MCF 10A (cell line): ENCODE measurements at regions not wholly inside any gene's neighbourhood (a gene's known extent, or its start where the extent isn't known, plus 50 kb on each side); places are given as distances from the start of the nearest gene placed in this dataset.
"Not testable (repeated sequence)": the region's sequence is repeated elsewhere in the genome, so short reads cannot be mapped to it uniquely, and the experiment has no call there.

Experiments
- BruUV-seq: library from RNA; stranded (reverse); fragments of 400-500 nt; replicated peaks from 2 replicates; lab custom pipeline; 2021; lab: Mats Ljungman, UMichigan
- CTCF ChIA-PET: fragments of 300-600 bp; sonication (Branson Sonifier 250); formaldehyde crosslinking; extraction: SDS; loops from one replicate; lab custom pipeline; 2021; ENCODE audit warnings: antibody characterized with exemption, inconsistent platforms; lab: Yijun Ruan, JAX
- POLR2A ChIA-PET: fragments of 300-600, 350-650 bp; sonication (Branson Sonifier 250); formaldehyde crosslinking; extraction: SDS; loops from one replicate; lab custom pipeline; 2020; ENCODE audit warnings: antibody characterized with exemption, inconsistent platforms; lab: Yijun Ruan, JAX
- DNase-seq: peaks from one replicate; pipeline ENCODE4 v3.0.0-alpha.2; 2018; ENCODE audit not compliant: unreplicated experiment
- H3K27ac Mint-ChIP-seq: one replicate; pipeline ENCODE4 v1.8.0; 2022; ENCODE audit warnings: mild to moderate bottlenecking, low read depth, mixed read lengths; ENCODE audit not compliant: unreplicated experiment
- H3K27me3 Mint-ChIP-seq: one replicate; pipeline ENCODE4 v1.8.0; 2022; ENCODE audit warnings: mixed read lengths; ENCODE audit not compliant: insufficient read depth, unreplicated experiment
- H3K36me3 Mint-ChIP-seq: one replicate; pipeline ENCODE4 v1.8.0; 2022; ENCODE audit warnings: mild to moderate bottlenecking, moderate library complexity, mixed read lengths; ENCODE audit not compliant: insufficient read depth, unreplicated experiment
- H3K4me1 Mint-ChIP-seq: one replicate; pipeline ENCODE4 v1.8.0; 2022; ENCODE audit warnings: mixed read lengths; ENCODE audit not compliant: insufficient read depth, unreplicated experiment
- H3K4me3 Mint-ChIP-seq: one replicate; pipeline ENCODE4 v1.8.0; 2022; ENCODE audit warnings: mild to moderate bottlenecking, moderate library complexity, mixed read lengths; ENCODE audit not compliant: unreplicated experiment
- H3K9me3 Mint-ChIP-seq: one replicate; pipeline ENCODE4 v1.8.0; 2022; ENCODE audit warnings: mixed read lengths; ENCODE audit not compliant: unreplicated experiment
- CTCF ChIP-seq: fragments of 200-600 bp; IDR thresholded peaks from one replicate; pipeline ENCODE4 v1.8.0; 2022; ENCODE audit warnings: antibody characterized with exemption, mild to moderate bottlenecking; ENCODE audit not compliant: unreplicated experiment
- intact Hi-C: fragments of 100-400 bp; cut with micrococcal nuclease; formaldehyde crosslinking; loops from 2 replicates; pipeline ENCODE4 v1.14.1; 2022

DNA sequence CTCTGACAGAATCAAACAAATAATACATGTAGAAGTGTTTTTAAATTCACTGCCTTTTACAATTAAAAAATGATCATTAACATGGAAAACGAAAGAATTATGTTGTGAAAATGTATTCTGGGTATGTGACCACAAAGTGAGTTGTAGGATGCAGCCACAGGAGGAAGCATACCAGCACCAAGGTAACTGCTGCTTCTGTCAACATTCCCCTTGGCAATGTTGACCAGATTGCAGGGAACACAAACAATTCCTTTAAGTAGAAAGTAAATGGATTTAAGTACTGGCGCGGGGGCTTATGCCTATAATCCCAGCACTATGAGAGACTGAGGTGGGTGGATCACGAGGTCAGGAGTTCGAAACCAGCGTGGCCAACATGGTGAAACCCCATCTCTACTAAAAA, 1877.9 kb upstream of the PCDH7 start:
- DNase-seq, result no peak
- ChIA-PET CTCF (interaction anchor here (0.7 kb wide), 1 partner anchor 21 kb away, joined by 3 read pairs; no protein-coding TSS in a partner anchor), POLR2A (no interaction called here)
- no TSS peak for BruUV-seq
- H3K4me1 Mint-ChIP-seq, result no peaks in the 10 kb centered on the region
- no peaks in the 10 kb centered on the region for H3K27me3 Mint-ChIP-seq
- intact Hi-C loops, result no loop called here
- no peak overlapping the region for H3K4me3 Mint-ChIP-seq
- H3K27ac Mint-ChIP-seq, result no peak overlapping the region
- H3K9me3 Mint-ChIP-seq, result peaks cover 10% of the 10 kb centered on the region
- no peaks in the 10 kb centered on the region for H3K36me3 Mint-ChIP-seq
- TF ChIP-seq CTCF, result no peak

DNA sequence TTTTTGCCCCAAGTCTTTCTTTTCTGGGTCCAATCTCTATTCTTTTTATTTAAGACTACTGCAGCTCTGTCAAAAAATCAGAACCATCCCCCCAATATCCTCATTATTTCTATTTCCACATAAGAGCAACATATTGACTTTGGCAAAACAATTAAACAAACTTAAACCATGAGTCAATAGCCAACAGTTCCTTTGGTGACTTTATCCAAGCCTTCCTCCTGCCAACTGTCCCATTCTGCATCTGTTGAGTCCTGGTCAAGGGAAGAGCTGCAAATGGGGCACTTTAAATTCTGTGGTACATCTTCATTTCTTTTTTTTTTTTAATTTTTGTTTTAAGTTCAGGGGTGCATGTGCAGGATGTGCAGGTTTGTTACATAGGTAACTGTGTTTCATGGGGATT, 1875.0 kb upstream of the PCDH7 start:
- CTCF ChIA-PET, result no interaction called here
- intact Hi-C loops, result no loop called here
- TF ChIP-seq CTCF, result no peak
- no peaks in the 10 kb centered on the region for H3K4me1 Mint-ChIP-seq
- no peak overlapping the region for H3K27ac Mint-ChIP-seq
- no peak for DNase-seq
- H3K27me3 Mint-ChIP-seq, result no peaks in the 10 kb centered on the region
- BruUV-seq, result no TSS peak
- H3K36me3 Mint-ChIP-seq, result no peaks in the 10 kb centered on the region
- no peak overlapping the region for H3K4me3 Mint-ChIP-seq
- peaks cover 15% of the 10 kb centered on the region for H3K9me3 Mint-ChIP-seq
- POLR2A ChIA-PET, result no interaction called here

DNA sequence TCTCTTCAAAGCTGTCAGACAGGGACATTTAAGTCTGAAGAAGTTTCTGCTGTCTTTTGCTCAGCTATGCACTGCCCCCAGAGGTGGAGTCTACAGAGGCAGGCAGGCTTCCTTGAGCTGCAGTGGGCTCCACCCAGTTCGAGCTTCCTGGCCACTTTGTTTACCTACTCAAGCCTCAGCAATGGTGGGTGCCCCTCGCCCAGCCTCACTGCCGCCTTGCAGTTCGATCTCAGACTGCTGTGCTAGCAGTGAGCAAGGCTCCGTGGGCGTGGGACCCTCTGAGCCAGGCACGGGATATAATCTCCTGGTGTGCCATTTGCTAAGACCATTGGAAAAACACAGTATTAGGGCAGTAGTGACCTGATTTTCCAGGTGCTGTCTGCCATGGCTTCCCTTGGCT, 1863.1 kb upstream of the PCDH7 start:
- intact Hi-C loops, POLR2A ChIA-PET, DNase-seq, CTCF ChIA-PET, H3K4me1 Mint-ChIP-seq, H3K36me3 Mint-ChIP-seq, H3K9me3 Mint-ChIP-seq, BruUV-seq, H3K27ac Mint-ChIP-seq, H3K4me3 Mint-ChIP-seq, H3K27me3 Mint-ChIP-seq: not testable (repeated sequence)

DNA sequence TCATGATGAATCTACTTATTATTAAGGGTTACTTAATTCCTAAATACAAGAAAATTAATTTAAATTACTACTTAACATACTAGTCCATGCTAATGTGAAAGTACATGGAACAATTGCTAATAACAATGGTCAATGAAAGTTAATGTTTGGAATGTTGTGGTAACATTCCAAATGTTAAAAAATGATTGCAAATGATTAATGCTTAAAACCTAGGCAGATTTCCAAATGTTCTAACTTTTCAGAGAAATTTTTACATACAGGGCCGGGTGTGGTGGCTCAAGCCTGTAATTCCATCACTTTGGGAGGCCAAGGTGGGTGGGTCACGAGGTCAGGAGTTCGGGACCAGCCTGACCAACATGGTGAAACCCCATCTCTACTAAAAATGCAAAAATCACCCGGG, 1851.3 kb upstream of the PCDH7 start:
- BruUV-seq, result no TSS peak
- intact Hi-C loops, result no loop called here
- no peak for DNase-seq
- H3K4me3 Mint-ChIP-seq, result no peak overlapping the region
- no peaks in the 10 kb centered on the region for H3K9me3 Mint-ChIP-seq
- no peaks in the 10 kb centered on the region for H3K4me1 Mint-ChIP-seq
- no peaks in the 10 kb centered on the region for H3K27me3 Mint-ChIP-seq
- no peaks in the 10 kb centered on the region for H3K36me3 Mint-ChIP-seq
- TF ChIP-seq CTCF, result no peak
- ChIA-PET POLR2A (no interaction called here), CTCF (no interaction called here)
- no peak overlapping the region for H3K27ac Mint-ChIP-seq

DNA sequence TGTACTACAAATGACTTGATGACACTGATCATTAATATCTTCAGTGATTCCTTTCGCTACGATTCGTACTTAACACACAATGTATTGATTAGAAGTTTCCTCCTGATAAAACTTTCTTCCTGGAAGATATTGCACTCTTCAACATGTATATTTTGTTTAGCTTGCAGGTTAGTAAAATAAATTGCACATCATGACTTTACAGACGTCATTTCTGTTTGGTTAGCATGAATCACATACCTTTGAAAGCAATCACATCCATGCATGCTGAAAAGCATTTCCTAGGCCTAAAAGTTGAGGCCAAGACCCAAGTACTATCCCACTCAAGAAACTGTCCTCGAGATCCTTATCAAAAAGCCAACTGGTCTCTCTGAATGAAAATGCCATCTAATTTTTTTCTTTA, 1841.0 kb upstream of the PCDH7 start:
- Mint-ChIP-seq H3K9me3 (no peaks in the 10 kb centered on the region), H3K4me1 (peaks cover 5% of the 10 kb centered on the region), H3K36me3 (no peaks in the 10 kb centered on the region), H3K27ac (no peak overlapping the region), H3K4me3 (no peak overlapping the region), H3K27me3 (no peaks in the 10 kb centered on the region)
- POLR2A ChIA-PET, result no interaction called here
- BruUV-seq, result no TSS peak
- DNase-seq, result no peak
- intact Hi-C loops, result no loop called here
- TF ChIP-seq CTCF, result no peak
- CTCF ChIA-PET, result interaction anchor here (0.5 to 0.6 kb wide), 2 partner anchors 314 to 1027 kb away, joined by 3 read pairs; no protein-coding TSS in a partner anchor
